ENCODE measurements at regions not wholly inside any gene's neighbourhood (a gene's known extent, or its start where the extent isn't known, plus 50 kb on each side); places are given as distances from the start of the nearest gene placed in this dataset.

GRCh38 chr10:63915240-63915639 lies 394.0 kb downstream of the REEP3 start:
- Mint-ChIP-seq H3K27me3 (peaks cover 3% of the 10 kb centered on the region), H3K9me3 (no peaks in the 10 kb centered on the region), H3K27ac (no peak overlapping the region), H3K4me3 (no peak overlapping the region), H3K4me1 (no peaks in the 10 kb centered on the region), H3K36me3 (no peaks in the 10 kb centered on the region)
- no peak for DNase-seq

- Mint-ChIP-seq H3K27ac (no peak overlapping the region), H3K4me1 (no peaks in the 10 kb centered on the region), H3K36me3 (no peaks in the 10 kb centered on the region), H3K9me3 (no peaks in the 10 kb centered on the region), H3K4me3 (no peak overlapping the region), H3K27me3 (peaks cover 7% of the 10 kb centered on the region)
- DNase-seq: no peak
These were observed 396.2 kb downstream of the REEP3 start for GRCh38 chr10:63917363-63917762.

- H3K27ac Mint-ChIP-seq: no peak overlapping the region
- H3K27me3 Mint-ChIP-seq: peaks cover 14% of the 10 kb centered on the region
- DNase-seq: no peak
- H3K9me3 Mint-ChIP-seq: no peaks in the 10 kb centered on the region
- no peak overlapping the region for H3K4me3 Mint-ChIP-seq
- H3K36me3 Mint-ChIP-seq: no peaks in the 10 kb centered on the region
- no peaks in the 10 kb centered on the region for H3K4me1 Mint-ChIP-seq
These were observed 398.5 kb downstream of the REEP3 start for GRCh38 chr10:63919575-63920279.

DNA sequence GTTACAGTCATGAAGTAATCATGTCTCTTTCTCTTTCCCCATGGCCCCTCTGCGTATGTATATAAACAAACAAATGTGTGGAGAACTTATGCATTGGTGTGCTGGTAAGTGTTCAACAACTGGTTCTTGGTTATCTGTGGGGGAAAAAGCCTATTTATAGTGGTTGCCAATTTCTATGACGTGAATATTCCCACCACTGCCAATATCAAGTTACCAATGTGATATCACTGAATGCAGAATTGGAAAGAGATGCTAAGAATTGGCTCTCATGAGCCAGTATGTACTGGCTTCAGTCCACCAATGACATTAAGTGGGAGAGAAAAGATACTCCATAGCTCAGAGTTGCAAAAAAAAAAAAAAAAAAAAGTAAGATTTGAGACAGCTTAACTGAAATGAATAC lies 399.7 kb downstream of the REEP3 start:
- Mint-ChIP-seq H3K36me3 (no peaks in the 10 kb centered on the region), H3K9me3 (no peaks in the 10 kb centered on the region), H3K4me3 (no peak overlapping the region), H3K27me3 (peaks cover 20% of the 10 kb centered on the region), H3K27ac (no peak overlapping the region), H3K4me1 (no peaks in the 10 kb centered on the region)
- DNase-seq: no peak

DNA sequence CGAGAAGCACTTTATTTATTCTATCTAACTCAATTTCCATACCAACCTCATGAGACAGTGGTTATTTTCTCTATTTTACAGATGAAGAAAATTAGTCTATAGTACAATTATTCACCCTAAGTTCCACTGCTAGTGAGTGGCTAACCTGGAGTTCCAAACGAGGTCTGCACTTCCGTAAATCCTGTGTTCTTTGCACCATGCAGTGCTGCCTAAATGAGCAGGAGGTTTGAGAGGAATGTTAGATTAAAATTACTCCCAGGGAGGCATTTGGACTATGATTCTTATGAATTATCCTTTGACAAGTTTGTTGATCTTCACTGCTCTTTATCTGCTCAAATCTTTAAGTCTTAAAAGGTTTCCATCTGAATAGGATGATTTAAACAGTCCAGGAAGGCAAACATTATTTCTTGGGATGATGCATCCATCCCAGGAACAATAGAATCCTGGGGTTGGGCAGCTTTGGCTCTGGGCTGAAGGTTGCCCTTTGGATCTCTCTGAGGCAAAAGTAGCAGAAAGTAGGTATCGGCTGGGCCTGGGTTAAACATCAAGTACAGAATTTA lies 400.8 kb downstream of the REEP3 start:
- H3K9me3 Mint-ChIP-seq: no peaks in the 10 kb centered on the region
- H3K36me3 Mint-ChIP-seq: no peaks in the 10 kb centered on the region
- no peaks in the 10 kb centered on the region for H3K4me1 Mint-ChIP-seq
- H3K27me3 Mint-ChIP-seq: peaks cover 20% of the 10 kb centered on the region
- no peak overlapping the region for H3K27ac Mint-ChIP-seq
- H3K4me3 Mint-ChIP-seq: no peak overlapping the region
- DNase-seq: no peak

- no peaks in the 10 kb centered on the region for H3K36me3 Mint-ChIP-seq
- H3K4me3 Mint-ChIP-seq: no peak overlapping the region
- no peak overlapping the region for H3K27ac Mint-ChIP-seq
- H3K27me3 Mint-ChIP-seq: peaks cover 24% of the 10 kb centered on the region
- no peaks in the 10 kb centered on the region for H3K9me3 Mint-ChIP-seq
- no peaks in the 10 kb centered on the region for H3K4me1 Mint-ChIP-seq
- DNase-seq: no peak
These were observed 401.5 kb downstream of the REEP3 start for GRCh38 chr10:63922468-63923284.

GRCh38 chr10:63929831-63930467 lies 408.7 kb downstream of the REEP3 start:
- Mint-ChIP-seq H3K27me3 (peaks cover 13% of the 10 kb centered on the region), H3K27ac (no peak overlapping the region), H3K4me3 (no peak overlapping the region), H3K36me3 (no peaks in the 10 kb centered on the region), H3K9me3 (no peaks in the 10 kb centered on the region), H3K4me1 (no peaks in the 10 kb centered on the region)
- no peak for DNase-seq

DNA sequence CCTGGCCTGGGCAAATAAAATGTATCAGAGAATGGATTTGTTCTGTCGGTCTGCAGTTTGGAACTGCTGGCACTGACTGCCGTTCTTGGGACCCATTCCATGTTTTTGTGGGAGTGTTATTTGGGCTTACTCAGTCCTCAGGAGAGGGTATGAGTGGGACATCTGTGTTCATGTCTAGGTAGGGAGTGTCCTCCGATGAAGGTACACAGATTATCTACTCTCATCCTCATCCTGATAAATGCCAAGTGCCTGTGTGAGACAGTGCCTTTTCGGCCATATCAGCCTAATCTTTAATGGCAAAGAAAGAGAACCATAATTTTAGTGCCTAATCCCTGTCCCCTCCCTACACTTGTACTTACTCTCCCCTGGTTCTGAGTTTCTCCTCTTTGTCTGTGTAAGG lies 409.4 kb downstream of the REEP3 start:
- Mint-ChIP-seq H3K27ac (no peak overlapping the region), H3K36me3 (no peaks in the 10 kb centered on the region), H3K27me3 (peaks cover 10% of the 10 kb centered on the region), H3K4me1 (no peaks in the 10 kb centered on the region), H3K4me3 (no peak overlapping the region), H3K9me3 (no peaks in the 10 kb centered on the region)
- DNase-seq: no peak

DNA sequence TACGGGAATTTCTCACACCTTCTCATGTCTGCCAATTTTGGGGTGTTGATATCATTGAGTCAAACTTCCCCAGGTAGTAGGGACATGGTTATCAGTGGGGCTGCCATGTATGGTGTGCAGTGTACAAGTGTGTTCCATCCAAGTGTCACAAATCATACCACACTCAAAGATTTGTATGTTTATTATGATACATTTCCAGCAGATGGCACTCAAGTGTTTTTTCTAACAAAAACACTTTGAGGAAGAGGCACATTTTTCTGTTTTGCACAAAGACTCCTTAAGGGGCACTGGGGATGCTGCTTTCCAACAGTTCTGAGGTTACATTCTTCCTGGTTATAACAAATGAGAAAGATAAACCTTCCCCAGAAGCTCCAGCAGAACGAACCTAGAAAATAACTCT lies 414.5 kb downstream of the REEP3 start:
- no peak overlapping the region for H3K27ac Mint-ChIP-seq
- no peaks in the 10 kb centered on the region for H3K4me1 Mint-ChIP-seq
- H3K4me3 Mint-ChIP-seq: no peak overlapping the region
- H3K9me3 Mint-ChIP-seq: no peaks in the 10 kb centered on the region
- no peaks in the 10 kb centered on the region for H3K36me3 Mint-ChIP-seq
- peaks cover 3% of the 10 kb centered on the region for H3K27me3 Mint-ChIP-seq
- no peak for DNase-seq

- Mint-ChIP-seq H3K9me3 (no peaks in the 10 kb centered on the region), H3K36me3 (no peaks in the 10 kb centered on the region), H3K27ac (no peak overlapping the region), H3K4me1 (no peaks in the 10 kb centered on the region), H3K4me3 (no peak overlapping the region), H3K27me3 (no peaks in the 10 kb centered on the region)
- DNase-seq: no peak
These were observed 419.2 kb downstream of the REEP3 start for GRCh38 chr10:63940277-63940922.

GRCh38 chr10:63964406-63964805 lies 443.2 kb downstream of the REEP3 start:
- Mint-ChIP-seq H3K9me3 (no peaks in the 10 kb centered on the region), H3K27me3 (peaks cover 7% of the 10 kb centered on the region), H3K27ac (no peak overlapping the region), H3K4me3 (no peak overlapping the region), H3K36me3 (no peaks in the 10 kb centered on the region), H3K4me1 (no peaks in the 10 kb centered on the region)
- no peak for DNase-seq

GRCh38 chr10:63965846-63966245 lies 444.6 kb downstream of the REEP3 start:
- Mint-ChIP-seq H3K27ac (no peak overlapping the region), H3K9me3 (peaks cover 4% of the 10 kb centered on the region), H3K4me1 (no peaks in the 10 kb centered on the region), H3K36me3 (no peaks in the 10 kb centered on the region), H3K4me3 (no peak overlapping the region), H3K27me3 (peaks cover 7% of the 10 kb centered on the region)
- no peak for DNase-seq

DNA sequence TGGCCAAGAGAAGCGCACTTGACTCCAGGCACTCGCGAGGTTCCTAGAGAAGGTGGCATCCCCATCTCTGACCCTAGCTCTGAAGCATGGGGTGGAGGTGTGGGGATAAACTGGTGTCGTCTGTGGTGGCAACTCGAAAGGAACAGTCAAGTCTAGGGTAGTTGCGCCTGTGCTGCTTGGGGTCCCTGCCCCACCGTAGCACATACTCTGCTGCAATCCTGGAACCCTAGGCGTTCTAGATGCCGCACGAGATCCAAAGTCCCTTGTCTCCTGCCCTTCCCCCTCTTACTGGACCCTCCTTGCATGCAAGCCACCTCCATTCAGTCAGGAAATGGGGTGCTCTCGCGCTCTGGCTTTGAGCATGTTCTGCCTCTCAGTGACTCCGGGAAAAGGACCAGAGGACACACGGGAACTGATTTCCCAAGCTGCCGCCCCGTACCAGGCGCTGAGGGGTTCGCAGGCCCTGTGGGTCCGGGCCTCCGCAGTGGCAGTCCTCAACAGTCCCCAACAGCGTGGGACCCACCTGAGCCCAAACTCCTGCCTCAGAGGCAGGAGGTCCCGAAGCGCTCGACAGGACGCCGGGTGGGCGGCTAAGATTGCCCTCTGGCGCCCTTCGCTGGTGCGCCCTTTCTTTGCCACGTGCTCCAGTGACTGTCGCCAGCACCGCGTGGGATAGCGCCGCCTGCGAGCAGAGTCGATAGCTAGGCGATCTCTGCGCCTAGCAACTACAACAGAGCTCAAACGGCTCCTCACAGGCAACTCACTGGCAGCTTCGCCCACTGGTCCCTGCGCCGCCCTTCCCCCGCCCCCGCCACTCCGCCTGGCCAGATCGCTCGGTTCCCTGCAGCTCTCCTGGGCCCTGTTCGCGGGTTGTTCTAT lies 452.0 kb downstream of the REEP3 start:
- Mint-ChIP-seq H3K4me3 (no peak overlapping the region), H3K36me3 (no peaks in the 10 kb centered on the region), H3K27me3 (no peaks in the 10 kb centered on the region), H3K4me1 (no peaks in the 10 kb centered on the region), H3K9me3 (peaks cover 4% of the 10 kb centered on the region), H3K27ac (no peak overlapping the region)
- DNase-seq: no peak

DNA sequence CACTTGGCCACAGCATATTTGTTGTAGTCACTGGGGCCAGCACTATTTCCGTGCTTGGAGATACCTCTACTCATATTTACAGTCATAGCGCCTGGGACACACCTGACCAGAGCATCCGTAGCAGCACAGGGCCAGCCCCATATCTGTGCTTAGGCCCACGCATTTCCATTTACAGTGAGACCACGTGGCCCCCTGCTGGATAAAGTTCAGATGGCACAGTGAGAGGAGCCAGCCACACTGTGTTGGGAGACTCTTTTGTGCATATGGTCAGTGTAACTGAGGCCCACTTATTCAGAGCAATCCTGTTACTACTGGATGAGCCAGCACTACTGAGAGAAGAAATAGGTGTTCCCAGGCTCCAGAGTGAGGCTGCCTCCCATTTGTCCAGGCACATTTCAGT lies 455.3 kb downstream of the REEP3 start:
- no peaks in the 10 kb centered on the region for H3K27me3 Mint-ChIP-seq
- no peak overlapping the region for H3K27ac Mint-ChIP-seq
- H3K9me3 Mint-ChIP-seq: no peaks in the 10 kb centered on the region
- no peaks in the 10 kb centered on the region for H3K4me1 Mint-ChIP-seq
- no peak overlapping the region for H3K4me3 Mint-ChIP-seq
- H3K36me3 Mint-ChIP-seq: no peaks in the 10 kb centered on the region
- peak; percentile 37 for DNase-seq
